ENCODE measurements at regions not wholly inside any gene's neighbourhood (a gene's known extent, or its start where the extent isn't known, plus 50 kb on each side); places are given as distances from the start of the nearest gene placed in this dataset.

DNA sequence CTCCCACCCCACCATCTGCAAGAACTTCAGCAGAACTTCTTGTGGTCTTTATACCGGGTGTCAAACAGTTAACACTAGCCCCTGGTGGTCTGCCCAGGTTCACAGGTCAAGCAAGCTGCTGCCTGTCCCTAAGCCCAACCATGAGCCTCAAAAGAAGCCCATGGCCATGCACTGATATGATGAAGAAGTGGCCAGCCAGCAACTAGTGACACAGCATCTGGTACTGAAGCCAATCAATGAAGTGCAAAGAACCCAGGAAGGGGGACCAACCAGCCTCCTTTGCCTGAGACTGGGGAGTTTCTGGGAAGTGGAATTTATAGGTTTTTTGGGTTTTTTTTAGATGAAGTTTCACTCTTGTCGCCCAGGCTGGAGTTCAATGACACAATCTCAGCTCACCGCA lies 127.8 kb downstream of the MAFB start:
- TF ChIP-seq, protein P1, sequence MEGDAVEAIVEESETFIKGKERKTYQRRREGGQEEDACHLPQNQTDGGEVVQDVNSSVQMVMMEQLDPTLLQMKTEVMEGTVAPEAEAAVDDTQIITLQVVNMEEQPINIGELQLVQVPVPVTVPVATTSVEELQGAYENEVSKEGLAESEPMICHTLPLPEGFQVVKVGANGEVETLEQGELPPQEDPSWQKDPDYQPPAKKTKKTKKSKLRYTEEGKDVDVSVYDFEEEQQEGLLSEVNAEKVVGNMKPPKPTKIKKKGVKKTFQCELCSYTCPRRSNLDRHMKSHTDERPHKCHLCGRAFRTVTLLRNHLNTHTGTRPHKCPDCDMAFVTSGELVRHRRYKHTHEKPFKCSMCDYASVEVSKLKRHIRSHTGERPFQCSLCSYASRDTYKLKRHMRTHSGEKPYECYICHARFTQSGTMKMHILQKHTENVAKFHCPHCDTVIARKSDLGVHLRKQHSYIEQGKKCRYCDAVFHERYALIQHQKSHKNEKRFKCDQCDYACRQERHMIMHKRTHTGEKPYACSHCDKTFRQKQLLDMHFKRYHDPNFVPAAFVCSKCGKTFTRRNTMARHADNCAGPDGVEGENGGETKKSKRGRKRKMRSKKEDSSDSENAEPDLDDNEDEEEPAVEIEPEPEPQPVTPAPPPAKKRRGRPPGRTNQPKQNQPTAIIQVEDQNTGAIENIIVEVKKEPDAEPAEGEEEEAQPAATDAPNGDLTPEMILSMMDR (IDR thresholded peaks at IDR 0.05; ENCODE audit: low read depth, low read length): no peak
- TF ChIP-seq EZH2phosphoT487 (IDR thresholded peaks at IDR 0.05; ENCODE audit: low read depth): no peak
